Subcutaneous abdominal adipose tissue (tissue), 5 donors: ENCODE measurements at regions not wholly inside any gene's neighbourhood (a gene's known extent, or its start where the extent isn't known, plus 50 kb on each side); places are given as distances from the start of the nearest gene placed in this dataset.

ENCODE experiments used
- H3K27ac ChIP-seq: one replicate; pipeline ENCODE4 v1.7.0; 2013; ENCODE audit warnings: low read depth, mild to moderate bottlenecking, inconsistent platforms, low read length, moderate library complexity
- H3K27me3 ChIP-seq, 5 donors: one replicate each; pipeline ENCODE4 v1.7.0; 2013; ENCODE audit warnings: low read length in 5 of 5, inconsistent platforms in 1 of 5; ENCODE audit not compliant: control insufficient read depth in 5 of 5, insufficient read depth in 4 of 5
- H3K36me3 ChIP-seq, 5 donors: one replicate each; pipeline ENCODE4 v1.7.0; 2013; ENCODE audit warnings: low read length in 5 of 5; ENCODE audit not compliant: control insufficient read depth in 5 of 5, insufficient read depth in 5 of 5
- H3K4me1 ChIP-seq, 5 donors: one replicate each; pipeline ENCODE4 v1.7.0; 2013; ENCODE audit warnings: low read length in 5 of 5, mild to moderate bottlenecking in 3 of 5, moderate library complexity in 1 of 5; ENCODE audit not compliant: control insufficient read depth in 5 of 5, insufficient read depth in 5 of 5
- H3K4me3 ChIP-seq, 5 donors: one replicate each; pipeline ENCODE4 v1.7.0; 2013; ENCODE audit warnings: low read length in 5 of 5, low read depth in 1 of 5
- H3K9ac ChIP-seq, 5 donors: one replicate each; pipeline ENCODE4 v1.7.0; 2013; ENCODE audit warnings: low read length in 5 of 5, mild to moderate bottlenecking in 4 of 5, moderate library complexity in 3 of 5
- H3K9me3 ChIP-seq, 5 donors: one replicate each; pipeline ENCODE4 v1.7.0; 2013; ENCODE audit warnings: low read length in 5 of 5; ENCODE audit not compliant: control insufficient read depth in 5 of 5
- donor health status: healthy.
- donor health status: healthy.
- donor health status: healthy.
- donor health status: healthy.
- donor health status: healthy.

- Histone ChIP-seq H3K9ac (no peak overlapping the region), H3K27ac (no peak overlapping the region), H3K4me3 (no peak overlapping the region), H3K4me1 (peaks cover 0 to 17% (median 0%) of the 10 kb centered on the region in 5 donors), H3K27me3 (peaks cover 0 to 3% (median 0%) of the 10 kb centered on the region in 5 donors), H3K36me3 (no peaks in the 10 kb centered on the region), H3K9me3 (peaks cover 0 to 2% (median 0%) of the 10 kb centered on the region in 5 donors)
These were observed 470.1 kb downstream of the MCTP2 start for GRCh38 chr15:94701281-94701985.

GRCh38 chr15:94703596-94703995 is 472.2 kb downstream of the MCTP2 start:
- H3K36me3 ChIP-seq, result no peaks in the 10 kb centered on the region
- H3K9me3 ChIP-seq, result peaks cover 0 to 3% (median 0%) of the 10 kb centered on the region in 5 donors
- no peak overlapping the region for H3K4me3 ChIP-seq
- peaks cover 0 to 3% (median 0%) of the 10 kb centered on the region in 5 donors for H3K27me3 ChIP-seq
- peaks cover 0 to 17% (median 0%) of the 10 kb centered on the region in 5 donors for H3K4me1 ChIP-seq
- no peak overlapping the region for H3K9ac ChIP-seq
- no peak overlapping the region for H3K27ac ChIP-seq

- H3K36me3 ChIP-seq, result no peaks in the 10 kb centered on the region
- H3K9ac ChIP-seq, result no peak overlapping the region
- H3K4me3 ChIP-seq, result no peak overlapping the region
- peaks cover 0 to 3% (median 0%) of the 10 kb centered on the region in 5 donors for H3K9me3 ChIP-seq
- no peak overlapping the region for H3K27ac ChIP-seq
- H3K4me1 ChIP-seq, result peaks cover 0 to 17% (median 0%) of the 10 kb centered on the region in 5 donors
- peaks cover 0 to 3% (median 0%) of the 10 kb centered on the region in 5 donors for H3K27me3 ChIP-seq
These were observed 473.1 kb downstream of the MCTP2 start for GRCh38 chr15:94704421-94704820.

GRCh38 chr15:94704946-94705345 is 473.6 kb downstream of the MCTP2 start:
- Histone ChIP-seq H3K27me3 (peaks cover 0 to 3% (median 0%) of the 10 kb centered on the region in 5 donors), H3K9ac (no peak overlapping the region), H3K27ac (no peak overlapping the region), H3K4me3 (no peak overlapping the region), H3K36me3 (no peaks in the 10 kb centered on the region), H3K9me3 (peaks cover 0 to 3% (median 0%) of the 10 kb centered on the region in 5 donors), H3K4me1 (peaks cover 0 to 17% (median 0%) of the 10 kb centered on the region in 5 donors)

- Histone ChIP-seq H3K9me3 (peaks cover 0 to 3% (median 0%) of the 10 kb centered on the region in 5 donors), H3K9ac (no peak overlapping the region), H3K27me3 (no peaks in the 10 kb centered on the region), H3K27ac (no peak overlapping the region), H3K36me3 (no peaks in the 10 kb centered on the region), H3K4me3 (no peak overlapping the region), H3K4me1 (peaks cover 0 to 5% (median 0%) of the 10 kb centered on the region in 5 donors)
These were observed 478.0 kb downstream of the MCTP2 start for GRCh38 chr15:94709319-94709718.

GRCh38 chr15:94722024-94722636 is 490.8 kb downstream of the MCTP2 start:
- H3K27ac ChIP-seq, result no peak overlapping the region
- H3K4me3 ChIP-seq, result no peak overlapping the region
- H3K36me3 ChIP-seq, result no peaks in the 10 kb centered on the region
- no peaks in the 10 kb centered on the region for H3K4me1 ChIP-seq
- H3K27me3 ChIP-seq, result no peaks in the 10 kb centered on the region
- no peaks in the 10 kb centered on the region for H3K9me3 ChIP-seq
- H3K9ac ChIP-seq, result no peak overlapping the region

- no peak overlapping the region for H3K9ac ChIP-seq
- no peak overlapping the region for H3K4me3 ChIP-seq
- no peak overlapping the region for H3K27ac ChIP-seq
- H3K9me3 ChIP-seq, result no peaks in the 10 kb centered on the region
- no peaks in the 10 kb centered on the region for H3K4me1 ChIP-seq
- no peaks in the 10 kb centered on the region for H3K36me3 ChIP-seq
- H3K27me3 ChIP-seq, result no peaks in the 10 kb centered on the region
These were observed 492.4 kb downstream of the MCTP2 start for GRCh38 chr15:94723801-94724200.

- Histone ChIP-seq H3K27me3 (no peaks in the 10 kb centered on the region), H3K9me3 (no peaks in the 10 kb centered on the region), H3K4me3 (no peak overlapping the region), H3K9ac (no peak overlapping the region), H3K36me3 (no peaks in the 10 kb centered on the region), H3K27ac (no peak overlapping the region), H3K4me1 (peaks cover 0 to under 1% (median 0%) of the 10 kb centered on the region in 5 donors)
These were observed 499.9 kb downstream of the MCTP2 start for GRCh38 chr15:94731286-94731685.

GRCh38 chr15:94734460-94734859 is 503.1 kb downstream of the MCTP2 start:
- H3K4me3 ChIP-seq, result no peak overlapping the region
- no peak overlapping the region for H3K9ac ChIP-seq
- no peaks in the 10 kb centered on the region for H3K9me3 ChIP-seq
- H3K27me3 ChIP-seq, result no peaks in the 10 kb centered on the region
- H3K36me3 ChIP-seq, result no peaks in the 10 kb centered on the region
- peaks cover 0 to 5% (median 0%) of the 10 kb centered on the region in 5 donors for H3K4me1 ChIP-seq
- H3K27ac ChIP-seq, result no peak overlapping the region

- Histone ChIP-seq H3K27me3 (no peaks in the 10 kb centered on the region), H3K4me3 (no peak overlapping the region), H3K9me3 (no peaks in the 10 kb centered on the region), H3K27ac (no peak overlapping the region), H3K9ac (no peak overlapping the region), H3K4me1 (peaks cover 0 to 5% (median 0%) of the 10 kb centered on the region in 5 donors), H3K36me3 (no peaks in the 10 kb centered on the region)
These were observed 504.9 kb downstream of the MCTP2 start for GRCh38 chr15:94736236-94736635.
